ENCODE measurements at regions not wholly inside any gene's neighbourhood (a gene's known extent, or its start where the extent isn't known, plus 50 kb on each side); places are given as distances from the start of the nearest gene placed in this dataset.

GRCh38 chr20:17150858-17151257 lies 76.0 kb upstream of the PCSK2 start (continued):
- TF ChIP-seq REST (IDR thresholded peaks at IDR 0.05; ENCODE audit: low read depth, low read length) (no peak), CHD2 (IDR thresholded peaks at IDR 0.05; ENCODE audit: low read length, partially characterized antibody) (no peak), NRF1 (IDR thresholded peaks at IDR 0.05; ENCODE audit: low read depth, low read length) (no peak), ELF1 (IDR thresholded peaks at IDR 0.05) (no peak), MAX (IDR thresholded peaks at IDR 0.05; ENCODE audit: low read depth) (no peak), FOXJ3 (CRISPR knock-in tag; IDR thresholded peaks at IDR 0.05) (no peak), PBX3 (IDR thresholded peaks at IDR 0.05) (no peak), CTCF (IDR thresholded peaks at IDR 0.05) (no peak)

GRCh38 chr20:17155401-17155800 lies 71.4 kb upstream of the PCSK2 start:
- ChIA-PET CTCF (no interaction called here), POLR2A (no interaction called here)
- no peaks in the 10 kb centered on the region for H3F3A ChIP-seq (replicated peaks; ENCODE audit: insufficient read depth)
- H3K27ac ChIP-seq (ENCODE audit: low read depth in 2 of 2, low read length in 1 of 2), result no peak overlapping the region
- WGBS (ENCODE audit: low lambda C conversion rate), result 26% methylated on average over 6 of the region's 6 CpGs
- no peaks in the 10 kb centered on the region for H3K9me3 ChIP-seq
- H3K9me2 ChIP-seq, result no peaks in the 10 kb centered on the region
- no peak overlapping the region for H3K4me2 ChIP-seq
- no peaks in the 10 kb centered on the region for H4K20me1 ChIP-seq (ENCODE audit: insufficient read depth)
- no peaks in the 10 kb centered on the region for H3K36me3 ChIP-seq (replicated peaks in 1 of 2; ENCODE audit: control insufficient read depth in 1 of 2, insufficient read depth in 2 of 2, low read length in 1 of 2)
- H3K27me3 ChIP-seq (ENCODE audit: insufficient read depth), result no peaks in the 10 kb centered on the region
- no peaks in the 10 kb centered on the region for H3K4me1 ChIP-seq (ENCODE audit: control insufficient read depth in 1 of 2, insufficient read depth in 2 of 2, low read depth in 1 of 2, low read length in 1 of 2)
- no peak overlapping the region for H3K4me3 ChIP-seq (ENCODE audit: low read depth in 2 of 2, low read length in 1 of 2)
- no peaks in the 10 kb centered on the region for H3K79me2 ChIP-seq (ENCODE audit: insufficient read depth)
- H2AFZ ChIP-seq (ENCODE audit: low read depth), result no peak overlapping the region
- DNase-seq, result no peak
- H3K9ac ChIP-seq, result no peak overlapping the region
- TF ChIP-seq RAD21 (IDR thresholded peaks at IDR 0.05; ENCODE audit: low read length), result no peak
- TF ChIP-seq ZBTB33 (IDR thresholded peaks at IDR 0.05; ENCODE audit: borderline replicate concordance, low read depth), result no peak
- no peak for TF ChIP-seq FOXJ3 (CRISPR knock-in tag; IDR thresholded peaks at IDR 0.05)
- TF ChIP-seq TCF12 (IDR thresholded peaks at IDR 0.05), result no peak
- TF ChIP-seq FOSL2 (IDR thresholded peaks at IDR 0.05; ENCODE audit: borderline replicate concordance, low read depth), result no peak
- TF ChIP-seq EZH2phosphoT487 (IDR thresholded peaks at IDR 0.05; ENCODE audit: borderline replicate concordance, low read depth), result no peak
- no peak for TF ChIP-seq FOXM1 (IDR thresholded peaks at IDR 0.05; ENCODE audit: low read depth)
- no peak for TF ChIP-seq POLR2AphosphoS5 (IDR thresholded peaks at IDR 0.05; ENCODE audit: low read depth, low read length)
- no peak for TF ChIP-seq REST (IDR thresholded peaks at IDR 0.05; ENCODE audit: low read depth, low read length)
- no peak for TF ChIP-seq TAF1 (IDR thresholded peaks at IDR 0.05; ENCODE audit: borderline replicate concordance, low read depth, low read length)
- TF ChIP-seq USF1 (IDR thresholded peaks at IDR 0.05; ENCODE audit: borderline replicate concordance, low read depth), result no peak

Measured in SK-N-SH (cell line).